ENCODE measurements at regions not wholly inside any gene's neighbourhood (a gene's known extent, or its start where the extent isn't known, plus 50 kb on each side); places are given as distances from the start of the nearest gene placed in this dataset.

- TF ChIP-seq ATF6 (CRISPR knock-in tag; IDR thresholded peaks at IDR 0.05) (no peak), ERG (CRISPR knock-in tag; IDR thresholded peaks at IDR 0.05) (no peak), USF1 (CRISPR knock-in tag; IDR thresholded peaks at IDR 0.05) (no peak), GRHL2 (CRISPR knock-in tag; IDR thresholded peaks at IDR 0.05; ENCODE audit: insufficient replicate concordance, severe bottlenecking) (no peak), CTCF (IDR thresholded peaks at IDR 0.05) (no peak), ZNF121 (CRISPR knock-in tag; IDR thresholded peaks at IDR 0.05) (no peak), HMGXB4 (CRISPR knock-in tag; IDR thresholded peaks at IDR 0.05) (no peak), SMAD4 (CRISPR knock-in tag; IDR thresholded peaks at IDR 0.05) (no peak), ZNF281 (CRISPR knock-in tag; IDR thresholded peaks at IDR 0.05) (no peak), RORB (CRISPR knock-in tag; IDR thresholded peaks at IDR 0.05) (no peak)
These were observed 2082.0 kb upstream of the PCDH20 start (continued) for GRCh38 chr13:63497601-63498000.

GRCh38 chr13:63492604-63493003 is 2077.0 kb upstream of the PCDH20 start:
- Mint-ChIP-seq H3K36me3 (no peaks in the 10 kb centered on the region), H3K9me3 (no peaks in the 10 kb centered on the region), H3K27me3 (ENCODE audit: low read depth) (no peaks in the 10 kb centered on the region), H3K27ac (no peak overlapping the region), H3K4me3 (no peak overlapping the region), H3K4me1 (no peaks in the 10 kb centered on the region)
- POLR2A ChIA-PET: no interaction called here
- DNase-seq (ENCODE audit: low spot score) (no peak), ATAC-seq (no peak)
- TF ChIP-seq HMGA2 (CRISPR knock-in tag; IDR thresholded peaks at IDR 0.05): peak; percentile 94
- TF ChIP-seq ZNF263 (CRISPR knock-in tag; IDR thresholded peaks at IDR 0.05; ENCODE audit: low read depth): no peak
- CTCF ChIA-PET: no interaction called here

- ATAC-seq (no peak), DNase-seq (ENCODE audit: low spot score) (no peak)
- no peaks in the 10 kb centered on the region for H3K36me3 Mint-ChIP-seq
- H3K27me3 Mint-ChIP-seq (ENCODE audit: low read depth): no peaks in the 10 kb centered on the region
- no peak overlapping the region for H3K27ac Mint-ChIP-seq
- ChIA-PET CTCF (no interaction called here), POLR2A (no interaction called here)
- H3K4me1 Mint-ChIP-seq: no peaks in the 10 kb centered on the region
- no peak overlapping the region for H3K4me3 Mint-ChIP-seq
- H3K9me3 Mint-ChIP-seq: peaks cover 6% of the 10 kb centered on the region; the same call in 1 of the 2 replicates
- TF ChIP-seq NR1H2 (CRISPR knock-in tag; IDR thresholded peaks at IDR 0.05) (no peak), HMGA2 (CRISPR knock-in tag; IDR thresholded peaks at IDR 0.05) (0 out of 2 replicates have a peak, but pooled peaks have one; percentile 7)
These were observed 2074.5 kb upstream of the PCDH20 start for GRCh38 chr13:63490149-63490548.
